SK-N-SH (cell line): ENCODE measurements at regions not wholly inside any gene's neighbourhood (a gene's known extent, or its start where the extent isn't known, plus 50 kb on each side); places are given as distances from the start of the nearest gene placed in this dataset.

Experiments
- CTCF ChIP-seq: fragments of 200-600 bp; sonication (generic); IDR thresholded peaks from 2 replicates; pipeline ENCODE4 v1.6.1; 2017; ENCODE audit warnings: antibody characterized with exemption, mild to moderate bottlenecking, moderate library complexity
- ELF1 ChIP-seq: IDR thresholded peaks from 2 replicates; pipeline ENCODE4 v1.4.0; 2012
- JUND ChIP-seq: IDR thresholded peaks from 2 replicates; pipeline ENCODE4 v1.4.0; 2012
- SIN3A ChIP-seq: IDR thresholded peaks from 2 replicates; pipeline ENCODE4 v1.6.1; 2012; ENCODE audit warnings: low read depth, mild to moderate bottlenecking, low read length, moderate library complexity, borderline replicate concordance
- TCF12 ChIP-seq: IDR thresholded peaks from 2 replicates; pipeline ENCODE4 v1.4.0; 2012
- USF2 ChIP-seq: fragments of 150-350 bp; IDR thresholded peaks from 2 replicates; pipeline ENCODE4 v1.6.1; 2017; ENCODE audit warnings: antibody characterized with exemption, low read length, low read depth, borderline replicate concordance

- TF ChIP-seq CTCF: no peak
- no peak for TF ChIP-seq USF2
- no peak for TF ChIP-seq ELF1
- TF ChIP-seq TCF12: no peak
- no peak for TF ChIP-seq SIN3A
- TF ChIP-seq JUND: no peak
Observed at GRCh38 chr1:5495596-5496410, 496.4 kb downstream of the NPHP4 start.
